Spleen (tissue), 11 donors: ENCODE measurements at regions not wholly inside any gene's neighbourhood (a gene's known extent, or its start where the extent isn't known, plus 50 kb on each side); places are given as distances from the start of the nearest gene placed in this dataset.

Experiments
- DNase-seq: peaks from one replicate; pipeline ENCODE4 v3.0.0-alpha.2; 2020
- H3K27ac ChIP-seq, 8 donors: fragments of 200-600 bp; sonication (generic) in 7 of 8; 1 replicate in 4 of 8; 2 replicates in 4 of 8; pipeline versions ENCODE4 v1.5.0 to v1.8.0; 2016 to 2021; ENCODE audit warnings: inconsistent platforms in 4 of 8, mild to moderate bottlenecking in 4 of 8, moderate library complexity in 1 of 8
- H3K27me3 ChIP-seq, 7 donors: fragments of 200-600 bp; sonication (generic) in 6 of 7; replicated peaks in 1 of 7; 1 replicate in 4 of 7; 2 replicates in 3 of 7; pipeline versions ENCODE4 v1.5.0 to v1.8.0; 2016 to 2021; ENCODE audit warnings: inconsistent platforms in 3 of 7, mild to moderate bottlenecking in 1 of 7
- H3K36me3 ChIP-seq, 6 donors: fragments of 200-600 bp; sonication (generic) in 5 of 6; 1 replicate in 4 of 6; 2 replicates in 2 of 6; pipeline versions ENCODE4 v1.5.0 to v1.8.0; 2016 to 2021; ENCODE audit warnings: inconsistent platforms in 2 of 6
- H3K4me1 ChIP-seq, 6 donors: fragments of 200-600 bp; sonication (generic) in 5 of 6; 1 replicate in 3 of 6; 2 replicates in 3 of 6; pipeline versions ENCODE4 v1.5.0 to v1.8.0; 2016 to 2021; ENCODE audit warnings: inconsistent platforms in 3 of 6
- H3K4me3 ChIP-seq, 8 donors: fragments of 200-600 bp; sonication (generic) in 7 of 8; 1 replicate in 4 of 8; 2 replicates in 4 of 8; pipeline versions ENCODE4 v1.5.0 to v1.8.0; 2016 to 2021; ENCODE audit warnings: inconsistent platforms in 4 of 8, mild to moderate bottlenecking in 4 of 8, moderate library complexity in 2 of 8
- H3K9me3 ChIP-seq, 8 donors: fragments of 200-600 bp; sonication (generic) in 7 of 8; 1 replicate in 4 of 8; 2 replicates in 4 of 8; pipeline versions ENCODE4 v1.5.0 to v1.8.0; 2016 to 2021; ENCODE audit warnings: inconsistent platforms in 4 of 8
- CTCF ChIP-seq, 11 experiments: fragments of 200-600 bp in 7 of 11; fragments of 450-650 bp in 4 of 11; sonication (generic) in 4 of 11; IDR thresholded peaks in 8 of 11; conservative IDR thresholded peaks in 3 of 11; 1 replicate in 7 of 11; 2 replicates in 4 of 11; pipeline versions ENCODE4 v1.4.0 to v1.8.0; 2016 to 2021; ENCODE audit warnings: antibody characterized with exemption in 11 of 11, inconsistent platforms in 4 of 11, mild to moderate bottlenecking in 1 of 11
- POLR2A ChIP-seq, 3 donors: fragments of 450-650 bp; IDR thresholded peaks; one replicate each; pipeline ENCODE4 v1.5.1; 2017; ENCODE audit warnings: antibody characterized with exemption in 3 of 3, mild to moderate bottlenecking in 1 of 3
- POLR2AphosphoS5 ChIP-seq, 3 donors: sonication (generic); formaldehyde crosslinking; IDR thresholded peaks; one replicate each; pipeline ENCODE4 v1.5.1; 2017; ENCODE audit warnings: antibody characterized with exemption in 3 of 3
- WGBS, 5 donors: extraction: QIAGEN DNeasy Blood & Tissue Kit in 3 of 5; methylation state at CpG; one replicate each; pipeline versions ENCODE4 v1.1.5 to v1.1.7; 2013 to 2018; 5-methylcytosine and 5-hydroxymethylcytosine counted together
- intact Hi-C: fragments of 100-400 bp; cut with DNase I; formaldehyde crosslinking; loops from one replicate; pipeline ENCODE4 v1.15.0; 2023; ENCODE audit warnings: low total_unique reads
- donor health status: healthy with polysubstance abuse.
- donor health status: DM: no; HTN: no; CAD: no; lungs with moderate emphysema.
- donor health status: DM: no; HTN: no; CAD: no.
- donor health status: Bipolar disorder and iron deficiency.
- donor health status: healthy.
- donor health status: DM: no; HTN: no; CAD: no.
- donor health status: DM: yes; HTN: yes; CAD: no.

GRCh38 chr6:25177500-25178028 is 101.6 kb upstream of the CARMIL1 start:
- intact Hi-C loops, result no loop called here
- peaks cover 0 to 74% (median 16%) of the 10 kb centered on the region in 6 donors for H3K4me1 ChIP-seq
- no peaks in the 10 kb centered on the region for H3K9me3 ChIP-seq
- TF ChIP-seq CTCF (IDR thresholded peaks at IDR 0.05 in 8 of 11, conservative IDR thresholded peaks at IDR 0.05 in 3 of 11), result no peak
- no peak for TF ChIP-seq POLR2A (IDR thresholded peaks at IDR 0.05)
- no peak for TF ChIP-seq POLR2AphosphoS5 (IDR thresholded peaks at IDR 0.05)
- H3K27ac ChIP-seq, result peak overlapping the region in 2 of 8 donors; percentile 78
- DNase-seq, result no peak
- H3K36me3 ChIP-seq, result no peaks in the 10 kb centered on the region
- WGBS, 5 donors, result 81 to 92% (median 90%) methylated on average over 1 of the region's 1 CpG
- no peak overlapping the region for H3K4me3 ChIP-seq
- H3K27me3 ChIP-seq, result no peaks in the 10 kb centered on the region

- TF ChIP-seq POLR2A (IDR thresholded peaks at IDR 0.05), result no peak
- TF ChIP-seq POLR2AphosphoS5 (IDR thresholded peaks at IDR 0.05), result no peak
- TF ChIP-seq CTCF (IDR thresholded peaks at IDR 0.05 in 8 of 11, conservative IDR thresholded peaks at IDR 0.05 in 3 of 11), result no peak
- no peaks in the 10 kb centered on the region for H3K9me3 ChIP-seq
- 44 to 61% (median 49%) methylated on average over 8 of the region's 8 CpGs for WGBS, 5 donors
- no peak for DNase-seq
- H3K27ac ChIP-seq, result peak overlapping the region in 7 of 8 donors; percentile 70 to 82 (median 77)
- no peaks in the 10 kb centered on the region for H3K27me3 ChIP-seq
- peaks cover 0 to 66% (median 15%) of the 10 kb centered on the region in 6 donors for H3K4me1 ChIP-seq
- H3K4me3 ChIP-seq, result no peak overlapping the region
- H3K36me3 ChIP-seq, result no peaks in the 10 kb centered on the region
- intact Hi-C loops, result no loop called here
Observed at GRCh38 chr6:25178336-25179035, 100.7 kb upstream of the CARMIL1 start.

- Histone ChIP-seq H3K4me1 (peaks cover 0 to 59% (median 13%) of the 10 kb centered on the region in 6 donors), H3K9me3 (no peaks in the 10 kb centered on the region), H3K27me3 (no peaks in the 10 kb centered on the region), H3K36me3 (no peaks in the 10 kb centered on the region), H3K27ac (peak overlapping the region; percentile 49 to 82 (median 75)), H3K4me3 (no peak overlapping the region)
- TF ChIP-seq CTCF (IDR thresholded peaks at IDR 0.05 in 8 of 11, conservative IDR thresholded peaks at IDR 0.05 in 3 of 11) (no peak), POLR2A (IDR thresholded peaks at IDR 0.05) (no peak), POLR2AphosphoS5 (IDR thresholded peaks at IDR 0.05) (no peak)
- intact Hi-C loops, result no loop called here
- 16 to 30% (median 24%) methylated on average over 4 of the region's 4 CpGs for WGBS, 5 donors
- no peak for DNase-seq
Observed at GRCh38 chr6:25179051-25179778, 100.0 kb upstream of the CARMIL1 start.
